ENCODE measurements at regions not wholly inside any gene's neighbourhood (a gene's known extent, or its start where the extent isn't known, plus 50 kb on each side); places are given as distances from the start of the nearest gene placed in this dataset.

DNA sequence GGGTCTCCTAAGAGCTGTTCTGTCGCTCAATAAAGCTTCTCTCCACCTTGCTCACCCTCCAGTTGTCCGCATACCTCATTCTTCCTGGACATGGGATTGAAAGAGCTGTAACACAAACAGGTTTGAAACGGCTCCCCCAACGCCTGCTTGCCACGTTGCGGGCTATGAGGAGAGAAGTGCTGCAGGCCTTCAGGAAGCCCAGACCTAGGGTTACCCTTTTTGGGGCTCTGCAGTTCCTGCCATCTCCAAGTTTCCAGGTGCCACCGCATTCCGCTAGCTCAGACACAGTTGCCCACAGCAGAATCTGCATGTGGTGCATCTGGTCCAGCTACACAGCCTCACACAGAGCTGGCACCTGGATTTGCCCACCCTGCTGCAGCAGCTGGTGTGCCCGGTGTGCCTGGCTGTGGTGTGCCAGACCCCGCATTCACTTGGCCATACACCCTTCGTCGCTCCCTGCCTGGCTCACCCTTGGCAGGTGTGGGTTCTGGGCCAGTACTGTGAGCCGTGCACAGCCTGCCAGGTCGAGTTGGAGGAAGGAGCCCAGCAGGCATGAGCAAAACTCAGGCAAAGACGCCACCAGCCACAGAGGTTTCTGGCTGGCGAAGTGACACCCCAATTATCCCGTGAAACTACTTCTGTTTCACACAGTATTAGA, 253.2 kb upstream of the SEMA3A start:
- Histone ChIP-seq H3K9me3 (no peaks in the 10 kb centered on the region), H3K4me3 (no peak overlapping the region), H3K36me3 (no peaks in the 10 kb centered on the region), H3K27me3 (no peaks in the 10 kb centered on the region), H3K27ac (no peak overlapping the region), H3K4me1 (no peaks in the 10 kb centered on the region)
- no peak for DNase-seq (ENCODE audit: low spot score)
- TF ChIP-seq, protein P1, sequence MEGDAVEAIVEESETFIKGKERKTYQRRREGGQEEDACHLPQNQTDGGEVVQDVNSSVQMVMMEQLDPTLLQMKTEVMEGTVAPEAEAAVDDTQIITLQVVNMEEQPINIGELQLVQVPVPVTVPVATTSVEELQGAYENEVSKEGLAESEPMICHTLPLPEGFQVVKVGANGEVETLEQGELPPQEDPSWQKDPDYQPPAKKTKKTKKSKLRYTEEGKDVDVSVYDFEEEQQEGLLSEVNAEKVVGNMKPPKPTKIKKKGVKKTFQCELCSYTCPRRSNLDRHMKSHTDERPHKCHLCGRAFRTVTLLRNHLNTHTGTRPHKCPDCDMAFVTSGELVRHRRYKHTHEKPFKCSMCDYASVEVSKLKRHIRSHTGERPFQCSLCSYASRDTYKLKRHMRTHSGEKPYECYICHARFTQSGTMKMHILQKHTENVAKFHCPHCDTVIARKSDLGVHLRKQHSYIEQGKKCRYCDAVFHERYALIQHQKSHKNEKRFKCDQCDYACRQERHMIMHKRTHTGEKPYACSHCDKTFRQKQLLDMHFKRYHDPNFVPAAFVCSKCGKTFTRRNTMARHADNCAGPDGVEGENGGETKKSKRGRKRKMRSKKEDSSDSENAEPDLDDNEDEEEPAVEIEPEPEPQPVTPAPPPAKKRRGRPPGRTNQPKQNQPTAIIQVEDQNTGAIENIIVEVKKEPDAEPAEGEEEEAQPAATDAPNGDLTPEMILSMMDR (IDR thresholded peaks at IDR 0.05): no peak

DNA sequence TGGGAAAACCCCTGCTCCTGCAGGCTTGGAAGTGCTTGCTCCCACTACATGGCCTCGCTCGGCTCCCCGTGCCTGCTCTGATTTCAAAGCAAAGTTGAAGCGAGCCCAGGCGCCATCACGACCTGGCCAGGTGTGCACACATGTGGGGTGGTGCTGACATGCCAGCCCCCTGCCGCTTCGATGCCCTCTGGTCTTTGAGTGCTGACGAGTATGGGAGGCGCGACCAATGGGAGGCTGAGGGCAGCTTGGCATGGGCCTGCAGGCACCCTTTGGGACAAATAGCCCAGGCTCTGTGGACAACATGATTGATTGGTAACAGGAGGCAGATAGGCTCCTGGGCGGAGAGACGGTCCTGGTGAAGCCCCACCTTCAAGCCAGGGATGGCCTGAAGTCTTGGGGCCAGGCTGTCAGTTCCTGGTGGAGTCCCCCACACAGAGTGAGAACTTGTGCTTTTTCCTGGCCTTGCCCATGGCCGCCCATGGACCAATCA, 252.4 kb upstream of the SEMA3A start:
- H3K27ac ChIP-seq: no peak overlapping the region
- no peak for DNase-seq (ENCODE audit: low spot score)

DNA sequence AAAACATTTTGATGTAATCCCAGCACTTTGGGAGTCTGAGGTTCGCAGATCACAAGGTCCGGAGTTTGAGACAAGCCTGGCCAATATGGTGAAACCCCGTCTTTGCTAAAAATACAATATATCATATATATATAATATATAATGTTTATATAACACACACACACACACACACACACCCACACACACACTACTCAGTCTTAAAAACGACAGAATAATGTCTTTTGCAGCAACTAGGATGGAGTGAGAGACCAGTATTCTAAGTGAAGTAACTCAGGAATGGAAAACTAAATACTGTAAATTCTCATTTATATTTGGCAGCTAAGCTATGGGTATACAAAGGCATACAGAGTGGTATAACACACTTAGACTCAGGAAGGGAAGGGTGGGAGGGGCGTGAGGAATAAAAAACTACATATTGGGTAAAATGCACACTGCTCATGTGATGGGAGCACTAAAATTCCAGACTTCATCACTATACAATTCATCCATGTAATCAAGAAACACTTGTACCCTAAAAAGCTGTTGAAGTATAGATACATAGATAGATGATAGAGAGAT, 231.2 kb upstream of the SEMA3A start:
- Histone ChIP-seq H3K4me1 (no peaks in the 10 kb centered on the region), H3K4me3 (no peak overlapping the region), H3K36me3 (no peaks in the 10 kb centered on the region), H3K9me3 (peaks cover 0 to 13% of the 10 kb centered on the region in 2 donors), H3K27ac (no peak overlapping the region), H3K27me3 (no peaks in the 10 kb centered on the region)
- TF ChIP-seq, protein P1 (IDR thresholded peaks at IDR 0.05): no peak
- DNase-seq (ENCODE audit: low spot score): no peak

More for the DNA sequence above, 252.4 kb upstream of the SEMA3A start:
- no peaks in the 10 kb centered on the region for H3K9me3 ChIP-seq
- no peaks in the 10 kb centered on the region for H3K4me1 ChIP-seq
- TF ChIP-seq, protein P1 (IDR thresholded peaks at IDR 0.05): no peak
- H3K27me3 ChIP-seq: no peaks in the 10 kb centered on the region
- H3K4me3 ChIP-seq: no peak overlapping the region
- no peaks in the 10 kb centered on the region for H3K36me3 ChIP-seq

DNA sequence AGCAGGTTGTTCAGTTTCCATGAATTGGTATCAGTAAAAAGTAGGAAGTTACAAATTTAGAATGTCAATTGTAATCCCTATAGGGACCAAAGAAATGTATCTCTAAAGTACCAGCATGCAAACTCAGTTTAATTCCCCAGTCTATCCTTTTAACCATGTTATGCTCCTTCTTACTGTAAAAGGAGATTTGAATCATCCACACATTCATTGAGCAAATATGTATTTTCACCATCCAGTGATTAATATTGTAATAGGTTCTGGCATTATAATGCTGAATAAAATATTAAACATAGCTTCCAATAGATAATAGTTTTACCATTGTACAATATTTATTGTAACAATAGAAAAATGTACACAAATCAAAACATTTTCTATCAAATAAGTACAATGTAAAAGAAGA, 228.2 kb upstream of the SEMA3A start:
- peaks cover 7 to 29% of the 10 kb centered on the region in 2 donors for H3K9me3 ChIP-seq
- H3K36me3 ChIP-seq: no peaks in the 10 kb centered on the region
- no peaks in the 10 kb centered on the region for H3K4me1 ChIP-seq
- no peak overlapping the region for H3K27ac ChIP-seq
- TF ChIP-seq, protein P1 (IDR thresholded peaks at IDR 0.05): no peak
- H3K4me3 ChIP-seq: no peak overlapping the region
- H3K27me3 ChIP-seq: no peaks in the 10 kb centered on the region
- no peak for DNase-seq (ENCODE audit: low spot score)

DNA sequence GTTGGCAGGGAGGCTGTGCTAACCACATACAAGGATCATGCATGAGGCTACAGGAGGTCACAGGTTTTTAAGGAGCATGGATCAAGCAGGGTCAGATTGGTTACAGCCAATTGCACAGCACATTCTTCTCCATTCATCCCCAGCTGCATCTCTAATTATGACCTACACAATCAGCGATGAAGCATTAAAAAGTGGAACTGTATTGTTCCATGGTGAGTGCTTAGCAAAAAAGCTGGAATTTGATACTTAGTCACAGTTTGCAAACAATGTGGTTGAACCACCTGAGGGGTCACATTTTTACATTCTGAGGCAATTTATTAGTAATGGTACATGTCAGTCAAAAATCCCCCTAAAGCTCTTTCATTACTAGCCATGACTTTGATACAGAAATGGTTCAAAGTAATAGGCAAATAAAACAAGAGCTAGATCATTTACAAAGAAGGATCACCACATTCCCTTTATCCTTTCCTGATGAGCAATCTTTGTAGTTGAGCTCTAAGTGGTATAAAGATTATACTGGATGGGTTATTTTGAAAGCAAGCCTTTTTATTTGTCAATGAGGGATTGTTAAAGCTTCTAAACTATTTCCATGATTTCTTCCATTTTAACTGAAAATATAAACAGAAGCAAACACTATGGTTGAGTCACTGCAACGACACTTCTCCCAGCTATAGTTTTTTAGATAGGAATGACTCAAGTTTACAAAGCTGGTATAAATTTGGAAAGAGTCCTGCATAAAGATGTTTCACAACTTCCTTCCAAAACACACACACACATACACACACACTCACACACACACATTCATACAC, 217.8 kb upstream of the SEMA3A start:
- H3K9me3 ChIP-seq: no peaks in the 10 kb centered on the region
- TF ChIP-seq, protein P1 (IDR thresholded peaks at IDR 0.05): no peak

More for the DNA sequence above, 217.8 kb upstream of the SEMA3A start:
- no peaks in the 10 kb centered on the region for H3K36me3 ChIP-seq
- H3K27ac ChIP-seq: no peak overlapping the region
- H3K4me3 ChIP-seq: no peak overlapping the region
- H3K27me3 ChIP-seq: no peaks in the 10 kb centered on the region
- no peaks in the 10 kb centered on the region for H3K4me1 ChIP-seq
- no peak for DNase-seq (ENCODE audit: low spot score)

Data from right atrium auricular region (tissue), 2 donors.